TTC549 (cell line): ENCODE measurements at regions not wholly inside any gene's neighbourhood (a gene's known extent, or its start where the extent isn't known, plus 50 kb on each side); places are given as distances from the start of the nearest gene placed in this dataset.
"Not testable (repeated sequence)": the region's sequence is repeated elsewhere in the genome, so short reads cannot be mapped to it uniquely, and the experiment has no call there.

ENCODE experiments used
- FAIRE-seq: peaks from 2 replicates; lab custom pipeline; 2012; peaks lifted over from hg19 to GRCh38; lab: Jason Lieb, UNC

DNA sequence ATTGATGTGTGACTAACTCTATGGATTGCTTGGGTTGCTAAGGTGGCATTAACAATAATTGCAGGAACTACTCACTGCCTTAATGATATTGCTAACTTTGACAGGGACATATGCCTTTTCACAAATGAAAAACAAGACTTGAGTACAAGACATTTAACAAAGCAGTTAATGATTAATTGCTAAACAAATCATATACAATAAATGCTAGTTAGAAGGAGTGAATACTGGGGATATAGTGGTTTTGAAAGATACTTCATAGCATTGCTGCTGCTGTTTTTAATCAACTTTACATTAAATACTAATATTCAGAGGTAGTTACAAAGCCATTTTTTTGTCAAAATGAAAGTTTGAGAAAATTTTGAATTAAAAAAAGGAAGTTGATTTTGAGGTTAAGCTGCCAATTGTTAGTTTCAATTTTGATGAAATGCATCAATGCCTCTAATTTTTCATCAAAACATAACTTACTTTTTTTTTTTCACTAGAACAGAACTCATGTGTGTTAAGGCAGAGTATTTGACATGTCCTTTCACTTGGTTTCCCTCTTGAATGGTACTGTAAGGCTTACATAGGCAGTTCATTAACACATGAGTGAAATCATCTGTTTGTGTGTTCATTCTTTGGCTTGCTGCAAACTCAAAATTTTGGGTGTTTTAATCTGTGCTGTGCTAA lies 106.2 kb upstream of the SEMA3D start:
- no peak for FAIRE-seq

DNA sequence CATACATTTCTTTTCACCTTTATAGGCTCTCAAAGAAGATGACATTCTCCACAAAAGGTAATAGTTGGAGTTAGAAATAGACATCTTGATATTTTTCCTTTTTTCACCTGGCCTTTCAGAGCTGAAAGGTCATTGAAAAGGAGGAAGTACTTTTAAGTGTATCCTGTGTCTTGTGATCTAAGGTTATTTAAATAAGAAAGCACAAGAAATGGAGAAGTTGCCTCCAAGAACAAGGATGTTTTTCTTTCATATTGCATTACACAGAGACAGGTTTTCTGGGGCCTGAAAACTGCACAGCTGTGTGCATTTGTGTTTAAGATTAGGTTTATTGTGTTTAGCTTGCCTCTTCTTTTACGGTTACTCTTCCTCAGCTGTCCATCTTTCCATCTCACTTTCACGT lies 103.4 kb upstream of the SEMA3D start:
- no peak for FAIRE-seq

DNA sequence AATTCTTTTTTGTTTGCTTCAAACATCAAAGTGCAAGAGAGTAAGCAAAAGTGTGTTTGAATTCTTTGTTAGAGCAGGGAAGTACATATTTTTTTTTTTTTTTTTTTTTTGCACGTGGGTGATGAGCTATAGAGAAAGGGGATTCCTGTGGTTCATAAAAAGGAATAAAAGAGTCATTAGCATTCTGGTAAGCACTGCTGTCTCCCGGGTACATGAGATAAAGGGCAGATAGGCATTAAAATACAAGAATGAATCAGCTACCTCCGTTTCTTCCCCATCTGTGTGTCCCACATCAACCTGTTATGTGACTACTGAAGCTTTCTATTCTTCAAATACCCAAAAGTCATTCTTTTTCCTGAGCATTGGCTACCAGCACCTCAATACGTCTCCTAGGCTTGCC lies 102.4 kb upstream of the SEMA3D start:
- no peak for FAIRE-seq

DNA sequence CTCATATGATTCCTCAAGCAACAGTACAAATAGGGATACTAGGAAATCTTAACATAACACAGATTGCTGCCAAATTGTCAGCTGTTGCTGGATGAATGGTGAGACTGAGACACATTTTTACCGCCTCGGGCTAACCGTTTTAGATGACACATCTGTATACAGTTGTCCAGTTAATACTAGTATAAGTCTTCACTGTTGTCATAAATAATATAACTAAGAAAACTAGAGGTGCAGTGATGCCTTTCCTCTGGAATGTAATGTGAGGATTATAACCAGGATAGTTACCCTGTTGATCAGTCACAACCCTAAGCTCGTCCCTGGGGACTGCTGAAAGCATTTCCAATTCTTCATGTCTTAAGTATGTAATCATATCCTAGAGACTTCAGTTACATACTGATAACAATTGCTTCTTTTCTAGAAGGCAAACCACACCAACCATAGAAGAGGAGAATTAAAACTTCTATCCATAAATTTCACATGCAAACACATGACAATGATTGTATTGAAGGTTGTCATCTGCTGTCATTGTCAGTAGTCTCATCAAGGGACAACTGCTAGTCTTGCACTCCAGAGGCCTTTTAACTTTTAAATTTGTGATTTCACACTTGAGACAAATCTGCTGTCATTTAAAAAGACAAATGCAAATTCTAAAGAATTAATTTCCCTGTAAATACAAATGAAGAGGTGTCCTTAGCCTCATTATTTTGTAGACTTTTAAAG lies 100.4 kb upstream of the SEMA3D start:
- no peak for FAIRE-seq

DNA sequence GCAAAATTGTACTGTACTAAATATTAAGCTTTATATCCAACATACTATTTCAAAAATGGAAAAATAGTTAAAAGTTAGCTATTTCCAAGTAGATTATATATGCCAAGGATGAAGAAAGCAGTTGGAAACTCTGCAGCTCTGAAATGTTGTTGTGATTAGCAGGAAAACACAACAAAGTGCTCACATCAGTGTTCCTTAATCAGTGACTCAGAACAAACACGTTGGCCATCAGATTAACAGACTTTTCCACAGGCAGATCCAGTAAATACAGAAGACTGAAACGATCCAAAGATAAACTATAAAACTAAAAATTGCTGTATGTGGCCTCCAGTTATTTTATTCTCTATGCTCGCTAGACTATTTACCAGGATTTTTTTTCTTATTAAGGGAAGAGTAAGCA lies 99.6 kb upstream of the SEMA3D start:
- no peak for FAIRE-seq

DNA sequence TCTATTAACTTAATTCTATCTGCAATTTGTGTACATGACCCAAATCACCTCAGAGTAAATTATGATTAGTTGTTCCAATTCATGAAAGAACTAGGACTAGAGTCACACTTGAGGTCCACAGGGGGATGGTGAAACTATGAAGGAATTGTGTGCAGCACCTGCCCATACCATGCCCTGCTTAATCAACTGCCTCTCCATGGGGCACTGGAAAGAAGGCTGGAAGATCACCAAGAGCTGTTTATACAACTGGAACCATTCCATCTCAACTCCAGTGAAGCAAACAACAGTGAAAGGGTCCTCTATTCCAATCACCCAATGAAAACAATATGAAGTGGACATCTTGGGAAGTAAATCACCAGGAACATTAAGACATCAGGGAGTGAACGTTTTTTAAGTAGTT lies 98.7 kb upstream of the SEMA3D start:
- no peak for FAIRE-seq

DNA sequence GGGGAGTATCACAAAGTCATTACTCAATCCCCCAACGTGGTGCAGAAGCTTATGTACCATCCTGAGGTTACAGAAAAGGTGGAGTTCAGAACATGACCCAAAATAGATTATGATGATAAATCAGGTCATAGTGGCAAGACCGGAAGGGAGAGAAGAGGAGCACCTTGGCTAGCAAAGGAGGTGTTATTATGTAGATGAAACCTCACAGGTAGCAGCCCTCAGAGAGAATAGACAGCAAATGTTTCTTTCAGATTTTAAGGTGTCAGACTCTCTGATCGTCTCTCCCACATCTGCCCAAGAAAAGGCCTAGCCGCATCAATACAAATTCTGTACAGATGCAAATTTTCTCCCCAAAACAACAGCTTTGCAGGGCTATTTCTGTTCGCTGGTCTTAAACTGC lies 88.3 kb upstream of the SEMA3D start:
- no peak for FAIRE-seq

DNA sequence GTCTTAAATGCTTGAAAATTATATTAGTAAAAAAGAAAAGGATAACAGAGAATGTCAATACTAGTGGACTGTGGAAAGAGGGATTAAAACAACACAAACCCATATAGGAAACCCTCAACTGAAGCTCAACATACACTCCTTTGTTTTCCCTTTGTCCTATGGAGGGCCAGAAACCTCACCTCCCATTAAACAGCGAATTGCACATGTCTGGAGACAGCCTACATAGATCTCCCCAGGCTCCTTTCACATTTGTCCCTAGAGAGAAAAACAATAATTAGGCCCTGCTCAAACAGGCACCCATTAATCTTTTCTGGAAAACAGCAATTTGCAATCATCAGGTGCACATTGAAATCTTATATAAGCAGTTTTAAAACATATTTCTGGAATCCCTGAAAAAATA lies 87.6 kb upstream of the SEMA3D start:
- FAIRE-seq: no peak

DNA sequence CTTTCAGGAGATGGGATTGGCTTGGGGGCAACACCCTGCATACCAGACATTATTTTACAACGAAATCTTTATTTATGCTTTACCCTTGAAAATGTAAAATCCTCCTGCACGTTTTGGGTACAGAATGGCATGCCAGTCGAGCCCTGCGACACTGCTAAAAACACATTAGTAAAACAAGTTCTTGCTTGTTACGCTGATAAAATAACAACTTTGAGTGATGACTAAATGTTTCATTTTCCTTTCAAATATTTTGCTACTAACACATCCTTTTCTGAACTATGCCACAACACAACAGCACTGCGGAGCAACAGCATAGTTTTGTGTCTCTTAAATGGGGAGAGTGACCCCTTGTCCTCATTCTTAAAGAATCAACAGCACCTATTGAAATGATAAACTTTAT lies 76.0 kb upstream of the SEMA3D start:
- no peak for FAIRE-seq

DNA sequence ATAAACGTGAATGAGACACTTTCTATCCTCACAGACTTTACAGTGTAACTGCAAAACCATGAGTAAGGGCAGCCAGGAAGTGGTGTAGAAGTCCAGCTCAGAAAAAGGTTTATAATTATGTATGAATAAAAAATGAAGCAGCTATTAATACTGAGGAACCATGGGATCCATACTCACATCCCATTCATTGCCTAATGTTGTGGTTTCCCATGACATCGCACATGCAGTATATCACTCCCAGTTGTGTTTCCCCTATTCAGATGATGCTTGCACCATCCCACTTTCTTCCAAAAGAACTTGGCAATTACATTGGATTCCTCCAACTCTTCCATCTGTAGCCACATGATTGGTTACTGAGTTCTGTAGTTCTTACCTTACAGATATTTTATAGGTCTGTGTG lies 74.5 kb upstream of the SEMA3D start:
- FAIRE-seq: no peak

DNA sequence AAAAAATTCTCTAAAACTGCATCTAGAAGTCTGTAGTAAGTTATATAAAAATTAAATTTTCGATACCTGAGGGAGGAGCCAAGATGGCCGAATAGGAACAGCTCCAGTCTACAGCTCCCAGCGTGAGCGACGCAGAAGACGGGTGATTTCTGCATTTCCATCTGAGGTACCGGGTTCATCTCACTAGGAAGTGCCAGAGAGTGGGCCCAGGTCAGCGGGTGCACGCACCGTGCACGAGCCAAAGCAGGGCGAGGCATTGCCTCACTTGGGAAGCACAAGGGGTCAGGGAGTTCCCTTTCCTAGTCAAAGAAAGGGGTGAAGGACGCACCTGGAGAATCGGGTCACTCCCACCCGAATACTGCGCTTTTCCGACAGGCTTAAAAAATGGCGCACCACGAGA lies 62.9 kb upstream of the SEMA3D start:
- not testable (repeated sequence) for FAIRE-seq

DNA sequence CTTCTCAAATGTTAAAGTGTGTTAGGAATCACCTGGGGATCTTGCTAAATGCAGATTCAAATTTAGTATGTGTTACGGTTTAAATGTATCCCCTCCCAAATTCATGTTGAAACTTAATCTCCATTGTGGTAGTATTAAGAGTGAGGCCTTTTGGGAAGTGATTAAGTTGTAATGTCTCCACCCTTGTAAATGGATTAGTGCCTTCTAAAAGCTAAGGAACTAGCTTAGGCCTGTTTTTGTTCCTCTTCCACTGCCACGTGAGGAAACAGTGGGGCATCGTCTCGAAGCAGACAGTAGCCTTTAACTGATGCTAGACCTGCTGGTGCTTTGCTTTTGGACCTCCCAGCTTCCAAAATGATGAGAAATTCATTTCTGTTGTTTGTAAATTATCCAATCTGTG lies 52.3 kb upstream of the SEMA3D start:
- FAIRE-seq: no peak

DNA sequence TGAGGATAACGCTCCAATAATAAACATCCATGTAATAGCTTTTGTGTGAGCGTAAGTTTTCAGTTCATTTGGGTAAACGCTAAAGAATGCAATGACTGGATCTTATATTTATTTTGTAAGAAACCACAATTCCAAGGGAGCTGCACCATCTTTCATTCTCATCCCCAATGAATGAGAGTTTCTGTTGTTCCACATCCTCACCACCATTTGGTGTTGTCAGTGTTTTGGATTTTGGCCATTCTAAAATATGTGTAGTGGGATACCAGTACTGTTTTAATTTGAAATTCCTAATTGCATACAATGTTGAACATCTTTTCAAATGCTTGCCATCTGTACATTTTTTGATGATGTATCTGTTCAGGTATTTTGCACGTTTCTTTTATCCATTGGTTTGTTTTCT lies 50.9 kb upstream of the SEMA3D start:
- FAIRE-seq: no peak
